Amniotic epithelial cell (primary cell): ENCODE measurements at regions not wholly inside any gene's neighbourhood (a gene's known extent, or its start where the extent isn't known, plus 50 kb on each side); places are given as distances from the start of the nearest gene placed in this dataset.
"Not testable (repeated sequence)": the region's sequence is repeated elsewhere in the genome, so short reads cannot be mapped to it uniquely, and the experiment has no call there.

Source experiments
- DNase-seq: peaks from one replicate; pipeline ENCODE4 v3.0.0-alpha.2; 2010; ENCODE audit warnings: low read depth

DNA sequence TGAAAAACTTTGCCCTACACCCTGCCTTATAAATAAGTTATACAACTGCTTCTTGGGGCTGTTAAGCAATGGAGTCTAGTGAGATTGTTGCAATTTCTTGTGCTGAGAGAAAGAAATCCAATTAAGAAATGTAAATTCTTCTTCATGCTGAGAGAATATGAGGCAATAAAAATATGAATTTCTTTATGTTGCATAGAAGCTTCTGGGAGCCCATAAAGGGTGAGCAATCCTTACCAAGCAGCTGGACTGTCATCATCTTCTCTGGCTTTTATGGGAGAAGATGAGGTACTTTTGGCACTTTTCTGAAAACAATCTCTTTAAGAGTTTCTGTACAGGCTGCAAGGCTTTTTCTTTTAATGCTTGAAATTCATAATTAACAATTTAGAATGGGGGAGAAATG lies 204.3 kb downstream of the DMRTA1 start:
- no peak for DNase-seq

GRCh38 chr9:22654833-22655232 lies 208.2 kb downstream of the DMRTA1 start:
- no peak for DNase-seq

- DNase-seq = no peak
Observed at GRCh38 chr9:22657713-22658112, 211.1 kb downstream of the DMRTA1 start.

DNA sequence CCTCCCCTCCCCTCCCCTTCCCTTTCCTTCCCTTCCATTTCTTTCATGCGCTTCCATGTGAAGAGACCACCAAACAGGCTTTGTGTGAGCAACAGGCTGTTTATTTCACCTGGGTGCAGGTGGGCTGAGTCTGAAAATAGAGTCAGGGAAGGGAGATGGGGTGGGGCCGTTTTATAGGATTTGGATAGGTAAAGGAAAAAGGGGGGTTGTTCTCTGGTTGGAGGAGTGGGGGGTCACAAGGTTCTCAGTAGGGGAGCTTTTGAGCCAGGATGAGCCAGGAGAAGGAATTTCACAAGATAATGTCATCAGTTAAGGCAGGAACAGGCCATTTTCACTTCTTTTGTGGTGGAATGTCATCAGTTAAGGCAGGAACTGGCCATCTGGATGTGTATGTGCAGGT lies 211.9 kb downstream of the DMRTA1 start:
- not testable (repeated sequence) for DNase-seq

DNA sequence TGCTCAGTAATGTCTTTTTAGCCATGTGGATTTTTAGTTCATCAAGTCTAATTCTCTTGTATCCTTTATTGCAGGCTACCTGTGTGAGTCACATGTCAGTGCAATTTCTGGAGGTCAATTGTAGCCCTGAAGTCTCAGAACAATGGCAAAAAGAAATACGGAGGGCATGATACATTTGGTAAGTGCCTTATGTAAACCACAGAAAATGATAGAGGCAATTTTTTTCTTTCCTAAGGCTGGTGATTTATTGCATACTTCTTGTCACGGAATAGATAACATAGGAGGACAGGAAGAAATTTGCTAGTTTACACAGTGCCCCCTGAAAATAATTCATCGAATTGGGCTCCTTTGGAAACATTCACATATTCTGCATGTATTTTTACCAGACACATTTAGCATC lies 235.9 kb downstream of the DMRTA1 start:
- DNase-seq = peak; percentile 34

GRCh38 chr9:22682961-22683699 lies 236.5 kb downstream of the DMRTA1 start:
- DNase-seq = peak; percentile 87

GRCh38 chr9:22683700-22684075 lies 237.1 kb downstream of the DMRTA1 start:
- peak; percentile 84 for DNase-seq

DNA sequence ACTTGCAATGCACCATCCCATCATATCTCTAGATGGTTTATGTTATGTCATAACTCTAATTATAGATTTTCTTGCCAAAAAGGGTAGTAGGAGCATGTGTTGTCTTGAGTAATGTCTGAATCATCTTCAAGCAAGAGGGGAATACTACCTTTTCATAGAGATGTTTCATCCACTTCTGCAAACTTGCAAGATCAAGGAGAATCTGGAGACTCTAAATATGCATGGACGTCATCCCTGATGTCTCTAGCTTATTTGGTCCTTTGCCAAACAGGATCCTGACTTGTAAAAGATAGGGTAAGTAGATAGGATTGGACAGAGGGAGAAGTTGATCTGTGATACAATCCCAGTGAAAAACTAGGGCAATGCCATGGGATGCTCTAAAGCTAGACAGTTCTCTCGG lies 246.5 kb downstream of the DMRTA1 start:
- peak; percentile 0 for DNase-seq

DNA sequence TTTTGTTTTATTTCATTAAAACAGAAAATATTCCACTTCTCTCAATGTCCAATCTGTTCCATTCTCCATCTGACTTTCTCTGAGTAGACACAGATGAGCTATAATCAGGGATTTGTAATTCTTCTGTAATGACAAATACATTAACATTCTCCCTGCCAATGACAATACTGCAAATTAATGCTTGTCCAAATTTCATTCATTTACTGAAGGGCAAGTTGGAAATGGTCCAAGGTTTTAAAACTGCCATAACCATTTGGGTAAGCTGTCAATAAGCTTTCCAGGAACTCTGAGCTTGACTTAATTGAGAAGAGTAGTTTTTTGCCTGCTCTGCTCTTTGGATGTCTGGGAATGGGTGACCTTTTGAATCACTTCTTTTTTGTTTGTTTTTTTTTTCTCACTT lies 253.5 kb downstream of the DMRTA1 start:
- no peak for DNase-seq

GRCh38 chr9:22718653-22719052 lies 272.0 kb downstream of the DMRTA1 start:
- no peak for DNase-seq

- DNase-seq = no peak
Observed at GRCh38 chr9:22722492-22722891, 275.9 kb downstream of the DMRTA1 start.

DNA sequence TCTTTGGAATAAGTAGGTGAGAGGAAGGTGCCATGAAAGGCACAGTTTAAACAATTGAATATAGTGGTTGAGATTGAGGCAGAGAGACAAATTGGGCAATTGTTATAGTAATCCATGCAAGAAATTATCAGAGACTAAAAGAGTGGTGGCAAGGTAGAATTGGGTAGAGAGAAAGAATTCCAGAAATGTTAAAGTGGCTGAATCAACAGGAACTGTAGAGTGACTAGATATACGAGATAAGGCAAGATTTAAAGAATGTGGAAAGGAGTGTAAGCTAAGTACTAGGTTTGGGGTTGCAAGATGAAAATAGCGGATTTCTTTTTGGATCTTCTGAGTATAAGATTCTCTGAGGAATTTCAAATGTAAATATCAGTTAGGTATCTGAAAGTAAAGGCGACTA lies 285.2 kb downstream of the DMRTA1 start:
- DNase-seq = no peak

DNA sequence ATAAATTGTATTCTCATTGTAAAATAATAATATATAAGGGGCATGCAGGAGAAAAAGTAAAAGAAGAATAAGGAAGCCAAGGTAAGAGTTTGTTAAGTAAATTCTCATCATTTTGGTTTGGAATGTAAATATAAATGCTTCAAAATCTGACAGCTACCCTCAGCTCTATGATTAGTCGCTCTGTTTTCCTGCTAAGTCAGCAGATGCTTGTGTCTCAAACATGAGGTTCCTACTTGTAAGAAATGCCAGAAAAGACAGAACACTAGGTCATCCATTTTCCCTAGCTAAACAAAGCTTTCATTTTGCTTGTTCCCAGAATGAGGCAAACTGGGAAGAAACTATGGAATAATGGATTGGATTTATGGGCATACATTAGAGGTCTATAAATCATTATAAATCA lies 293.1 kb downstream of the DMRTA1 start:
- no peak for DNase-seq

DNA sequence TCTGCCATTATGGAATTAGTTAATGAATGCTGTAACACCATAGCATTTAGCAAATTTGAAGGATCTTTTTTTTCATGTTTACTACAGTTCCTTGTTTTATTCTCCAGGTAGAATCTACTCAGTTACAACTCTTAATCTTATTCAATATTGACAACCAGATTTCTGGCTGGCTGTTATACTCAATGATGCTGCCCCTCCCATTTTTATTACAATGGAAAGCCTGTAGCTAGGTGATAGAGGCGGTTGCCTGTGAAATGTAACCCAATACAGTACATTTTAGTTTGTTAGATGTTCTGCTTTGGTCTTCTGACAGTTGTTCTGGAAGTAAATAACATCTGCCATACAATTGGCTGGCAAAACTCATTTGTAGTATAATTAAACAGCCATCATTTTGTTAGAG lies 294.2 kb downstream of the DMRTA1 start:
- no peak for DNase-seq

DNA sequence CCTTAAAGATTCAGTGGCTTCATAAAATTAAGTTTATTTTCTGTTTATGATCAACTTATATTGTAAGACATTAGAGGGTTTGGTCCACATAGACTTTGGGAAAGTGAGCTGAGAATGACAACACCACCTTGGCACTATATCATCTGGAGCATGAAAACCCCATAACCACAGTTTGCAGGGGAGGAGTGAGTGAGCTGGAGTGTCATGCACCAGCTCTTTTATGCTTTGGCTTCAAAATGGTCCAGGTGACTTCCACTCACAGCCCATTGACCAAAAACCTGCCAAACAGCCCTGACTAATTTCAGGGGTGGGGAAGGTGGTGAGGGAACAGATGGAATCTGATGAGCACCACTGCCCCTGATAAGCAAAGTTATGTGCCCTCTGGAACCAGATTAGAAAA lies 295.8 kb downstream of the DMRTA1 start:
- no peak for DNase-seq

DNA sequence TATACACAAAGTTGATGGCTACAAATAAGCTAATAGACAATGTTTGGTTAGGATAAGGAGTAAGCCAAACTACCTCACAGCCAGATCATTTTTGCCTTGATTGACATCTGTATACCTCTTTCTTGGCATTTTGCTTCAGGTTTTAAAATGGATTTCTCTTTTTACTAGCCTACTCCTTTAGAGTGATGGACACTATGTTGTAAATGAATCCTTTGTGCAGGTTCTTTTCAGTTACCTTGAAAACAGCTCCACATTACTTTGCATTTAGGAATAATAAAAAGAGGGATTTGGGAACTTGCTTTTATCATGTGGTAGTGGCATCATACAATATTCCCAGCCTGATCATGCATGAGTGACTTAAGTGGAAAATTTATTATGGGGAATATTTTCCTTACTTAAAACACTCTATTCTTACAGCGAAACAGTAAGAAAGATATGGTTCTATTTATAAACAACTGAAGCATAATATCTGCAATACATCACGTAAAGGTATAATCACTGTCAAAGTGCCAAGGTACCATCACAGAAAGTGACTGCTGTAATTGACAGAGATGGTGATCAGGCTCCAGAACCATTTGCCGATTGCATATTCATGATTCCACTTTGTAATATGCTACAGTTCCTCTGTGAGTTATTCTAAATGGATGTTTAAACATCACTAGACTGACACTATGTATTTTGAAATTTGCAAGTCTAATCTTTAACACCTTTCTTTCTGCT lies 327.0 kb downstream of the DMRTA1 start:
- DNase-seq = no peak

- no peak for DNase-seq
Observed at GRCh38 chr9:22790329-22790728, 343.7 kb downstream of the DMRTA1 start.

- DNase-seq = no peak
Observed at GRCh38 chr9:22808876-22809275, 362.3 kb downstream of the DMRTA1 start.

GRCh38 chr9:22809371-22809770 lies 362.7 kb downstream of the DMRTA1 start:
- DNase-seq = no peak

- DNase-seq = peak; percentile 30
Observed at GRCh38 chr9:22813529-22813928, 366.9 kb downstream of the DMRTA1 start.

GRCh38 chr9:22815246-22815645 lies 368.6 kb downstream of the DMRTA1 start:
- DNase-seq = no peak

GRCh38 chr9:22817181-22817580 lies 370.6 kb downstream of the DMRTA1 start:
- peak; percentile 45 for DNase-seq

GRCh38 chr9:22829236-22829635 lies 382.6 kb downstream of the DMRTA1 start:
- no peak for DNase-seq

- no peak for DNase-seq
Observed at GRCh38 chr9:22838266-22838665, 391.6 kb downstream of the DMRTA1 start.
